GM21423 (cell line): ENCODE measurements at regions not wholly inside any gene's neighbourhood (a gene's known extent, or its start where the extent isn't known, plus 50 kb on each side); places are given as distances from the start of the nearest gene placed in this dataset.

ENCODE experiments used
- ATAC-seq: cut with Tn5 transposase; IDR thresholded peaks from one replicate; pipeline ENCODE4 v1.9.1; 2021; ENCODE audit warnings: mild to moderate bottlenecking, moderate library complexity; ENCODE audit not compliant: unreplicated experiment

- no peak for ATAC-seq
Observed at GRCh38 chr10:78912361-78913218, 156.2 kb upstream of the ZMIZ1 start.

- ATAC-seq, result no peak
Observed at GRCh38 chr10:78913219-78914059, 155.3 kb upstream of the ZMIZ1 start.

GRCh38 chr10:78914060-78914378, 154.7 kb upstream of the ZMIZ1 start:
- ATAC-seq, result no peak

GRCh38 chr10:78914502-78915189, 154.1 kb upstream of the ZMIZ1 start:
- no peak for ATAC-seq

GRCh38 chr10:78915190-78915518, 153.6 kb upstream of the ZMIZ1 start:
- ATAC-seq, result no peak

GRCh38 chr10:78916227-78916626, 152.5 kb upstream of the ZMIZ1 start:
- ATAC-seq, result no peak

- no peak for ATAC-seq
Observed at GRCh38 chr10:78919181-78919966, 149.4 kb upstream of the ZMIZ1 start.

GRCh38 chr10:78920011-78920410, 148.8 kb upstream of the ZMIZ1 start:
- ATAC-seq, result no peak

- no peak for ATAC-seq
Observed at GRCh38 chr10:78921895-78922294, 146.9 kb upstream of the ZMIZ1 start.

GRCh38 chr10:78923647-78924318, 145.0 kb upstream of the ZMIZ1 start:
- no peak for ATAC-seq

- no peak for ATAC-seq
Observed at GRCh38 chr10:78924319-78925003, 144.3 kb upstream of the ZMIZ1 start.

GRCh38 chr10:78925275-78925674, 143.5 kb upstream of the ZMIZ1 start:
- ATAC-seq, result no peak

- no peak for ATAC-seq
Observed at GRCh38 chr10:78925800-78926319, 142.9 kb upstream of the ZMIZ1 start.

- no peak for ATAC-seq
Observed at GRCh38 chr10:78927257-78927995, 141.3 kb upstream of the ZMIZ1 start.

- ATAC-seq, result no peak
Observed at GRCh38 chr10:78928330-78928729, 140.4 kb upstream of the ZMIZ1 start.

GRCh38 chr10:78929541-78929940, 139.2 kb upstream of the ZMIZ1 start:
- no peak for ATAC-seq

GRCh38 chr10:78931321-78932053, 137.3 kb upstream of the ZMIZ1 start:
- no peak for ATAC-seq

GRCh38 chr10:78932054-78932386, 136.7 kb upstream of the ZMIZ1 start:
- ATAC-seq, result no peak
